ENCODE measurements at regions not wholly inside any gene's neighbourhood (a gene's known extent, or its start where the extent isn't known, plus 50 kb on each side); places are given as distances from the start of the nearest gene placed in this dataset.
A peak's percentile ranks its signal among the peaks of the same experiment; 100 is the strongest.

GRCh38 chr10:6919077-6919476 is 339.0 kb upstream of the PRKCQ start:
- H3K27ac ChIP-seq (ENCODE audit: extremely low read depth, low read depth, low read length) = no peak overlapping the region
- no peaks in the 10 kb centered on the region for H3K36me3 ChIP-seq (ENCODE audit: control insufficient read depth in 2 of 2, insufficient read depth in 1 of 2, low read length in 2 of 2)
- CTCF ChIA-PET = interaction anchor here (0.6 to 2.1 kb wide), 20 partner anchors 9 to 607 kb away, joined by 3 to 9 read pairs (median 4); no protein-coding TSS in a partner anchor
- no peak overlapping the region for H3K4me3 ChIP-seq (ENCODE audit: low read depth, low read length)
- POLR2A ChIA-PET = no interaction called here
- no peaks in the 10 kb centered on the region for H3K4me1 ChIP-seq (ENCODE audit: control insufficient read depth, insufficient read depth, low read length)
- H3K9me3 ChIP-seq (ENCODE audit: control insufficient read depth, insufficient read depth, low read depth, low read length) = no peaks in the 10 kb centered on the region
- peak; percentile 86 for TF ChIP-seq ZNF416 (tag by site-specific recombination; IDR thresholded peaks at IDR 0.05)
- TF ChIP-seq HOXD13 (CRISPR knock-in tag; IDR thresholded peaks at IDR 0.05; ENCODE audit: borderline replicate concordance) = no peak
- no peak for TF ChIP-seq ZNF521 (tag by site-specific recombination; IDR thresholded peaks at IDR 0.05)

- no peak overlapping the region for H3K4me3 ChIP-seq (ENCODE audit: low read depth, low read length)
- no peak overlapping the region for H3K27ac ChIP-seq (ENCODE audit: extremely low read depth, low read depth, low read length)
- ChIA-PET POLR2A (no interaction called here), CTCF (interaction anchor here (0.6 to 1.4 kb wide), 19 partner anchors 22 to 607 kb away, joined by 3 to 8 read pairs (median 3); no protein-coding TSS in a partner anchor)
- no peaks in the 10 kb centered on the region for H3K4me1 ChIP-seq (ENCODE audit: control insufficient read depth, insufficient read depth, low read length)
- no peaks in the 10 kb centered on the region for H3K36me3 ChIP-seq (ENCODE audit: control insufficient read depth in 2 of 2, insufficient read depth in 1 of 2, low read length in 2 of 2)
- TF ChIP-seq ZNF133 (tag by site-specific recombination; IDR thresholded peaks at IDR 0.05) (no peak), OSR2 (tag by site-specific recombination; IDR thresholded peaks at IDR 0.05) (no peak)
- no peaks in the 10 kb centered on the region for H3K9me3 ChIP-seq (ENCODE audit: control insufficient read depth, insufficient read depth, low read depth, low read length)
Measured at GRCh38 chr10:6918305-6918704, 338.2 kb upstream of the PRKCQ start.

GRCh38 chr10:6917125-6917524 is 337.0 kb upstream of the PRKCQ start:
- TF ChIP-seq ZBTB7A (tag by site-specific recombination; IDR thresholded peaks at IDR 0.05; ENCODE audit: low read depth) = no peak
- no peak for TF ChIP-seq ZNF626 (tag by site-specific recombination; IDR thresholded peaks at IDR 0.05)
- no peak for TF ChIP-seq ZNF624 (tag by site-specific recombination; IDR thresholded peaks at IDR 0.05)
- no peak for TF ChIP-seq ZNF433 (tag by site-specific recombination; IDR thresholded peaks at IDR 0.05; ENCODE audit: low read depth)
- no peak for TF ChIP-seq MZF1 (tag by site-specific recombination; IDR thresholded peaks at IDR 0.05; ENCODE audit: borderline replicate concordance)
- no peak for TF ChIP-seq ZNF670 (tag by site-specific recombination; IDR thresholded peaks at IDR 0.05; ENCODE audit: low read depth)
- TF ChIP-seq ZNF133 (tag by site-specific recombination; IDR thresholded peaks at IDR 0.05) = no peak
- TF ChIP-seq ZNF10 (tag by site-specific recombination; IDR thresholded peaks at IDR 0.05) = no peak
- no peak for TF ChIP-seq ZNF2 (tag by site-specific recombination; IDR thresholded peaks at IDR 0.05)
- TF ChIP-seq ZNF513 (tag by site-specific recombination; IDR thresholded peaks at IDR 0.05) = no peak
- TF ChIP-seq PRDM10 (tag by site-specific recombination; IDR thresholded peaks at IDR 0.05) = no peak
- no peak for TF ChIP-seq SALL2 (tag by site-specific recombination; IDR thresholded peaks at IDR 0.05; ENCODE audit: borderline replicate concordance)
- TF ChIP-seq ZBTB21 (tag by site-specific recombination; IDR thresholded peaks at IDR 0.05) = no peak
- TF ChIP-seq KLF9 (tag by site-specific recombination; IDR thresholded peaks at IDR 0.05; ENCODE audit: low read depth) = no peak
- no peak for TF ChIP-seq KLF1 (tag by site-specific recombination; IDR thresholded peaks at IDR 0.05)
- H3K9me3 ChIP-seq (ENCODE audit: control insufficient read depth, insufficient read depth, low read depth, low read length) = no peaks in the 10 kb centered on the region
- POLR2A ChIA-PET = no interaction called here

More at GRCh38 chr10:6917125-6917524, 337.0 kb upstream of the PRKCQ start:
- Histone ChIP-seq H3K36me3 (ENCODE audit: control insufficient read depth in 2 of 2, insufficient read depth in 1 of 2, low read length in 2 of 2) (no peaks in the 10 kb centered on the region), H3K4me1 (ENCODE audit: control insufficient read depth, insufficient read depth, low read length) (peaks cover under 1% of the 10 kb centered on the region; the same call in 1 of the 2 replicates), H3K27ac (ENCODE audit: extremely low read depth, low read depth, low read length) (no peak overlapping the region), H3K4me3 (ENCODE audit: low read depth, low read length) (no peak overlapping the region)
- CTCF ChIA-PET = interaction anchor here (0.6 to 1.1 kb wide), 4 partner anchors 10 to 608 kb away, joined by 3 to 4 read pairs (median 3); no protein-coding TSS in a partner anchor

All from HEK293 (cell line).